Tibial nerve (tissue), 4 donors: ENCODE measurements at regions not wholly inside any gene's neighbourhood (a gene's known extent, or its start where the extent isn't known, plus 50 kb on each side); places are given as distances from the start of the nearest gene placed in this dataset.

Experiments used
- CTCF ChIP-seq, 5 experiments: fragments of 200-600 bp in 3 of 5; fragments of 450-650 bp in 2 of 5; sonication (generic) in 3 of 5; IDR thresholded peaks; one replicate each; pipeline ENCODE4 v1.5.1; 2016 to 2019; ENCODE audit warnings: antibody characterized with exemption in 5 of 5, mild to moderate bottlenecking in 3 of 5, moderate library complexity in 2 of 5
- EP300 ChIP-seq, 2 donors: sonication (generic); formaldehyde crosslinking; IDR thresholded peaks; one replicate each; pipeline ENCODE4 v1.6.1; 2017; ENCODE audit warnings: antibody characterized with exemption in 2 of 2, mild to moderate bottlenecking in 1 of 2
- POLR2A ChIP-seq, 2 donors: fragments of 450-650 bp; IDR thresholded peaks; one replicate each; pipeline ENCODE4 v1.6.1; 2017; ENCODE audit warnings: antibody characterized with exemption in 2 of 2, mild to moderate bottlenecking in 2 of 2, moderate library complexity in 2 of 2

GRCh38 chr2:16020389-16021008 lies 80.1 kb downstream of the MYCN start:
- TF ChIP-seq POLR2A (IDR thresholded peaks at IDR 0.05) (no peak), CTCF (IDR thresholded peaks at IDR 0.05) (no peak), EP300 (IDR thresholded peaks at IDR 0.05) (no peak)
